ENCODE measurements at regions not wholly inside any gene's neighbourhood (a gene's known extent, or its start where the extent isn't known, plus 50 kb on each side); places are given as distances from the start of the nearest gene placed in this dataset.

GRCh38 chr1:87539147-87539546 is 210.5 kb downstream of the LMO4 start:
- H3K9me3 ChIP-seq (ENCODE audit: control insufficient read depth, insufficient read depth, low read depth, low read length): no peaks in the 10 kb centered on the region
- no peak overlapping the region for H3K4me3 ChIP-seq (replicated peaks in 1 of 4; ENCODE audit: control extremely low read depth in 1 of 4, insufficient read depth in 1 of 4, low read depth in 3 of 4, low read length in 4 of 4)
- H3K9ac ChIP-seq (ENCODE audit: insufficient read depth, low read length): no peak overlapping the region
- no peaks in the 10 kb centered on the region for H3K36me3 ChIP-seq (ENCODE audit: control insufficient read depth, insufficient read depth, low read length)
- H2AFZ ChIP-seq (ENCODE audit: low read length): no peak overlapping the region
- no peaks in the 10 kb centered on the region for H4K20me1 ChIP-seq (ENCODE audit: control insufficient read depth, extremely low read depth, insufficient read depth, low read length)
- H3K79me2 ChIP-seq (ENCODE audit: control insufficient read depth, insufficient read depth, low read length): no peaks in the 10 kb centered on the region
- TF ChIP-seq EZH2 (IDR thresholded peaks at IDR 0.05; ENCODE audit: low read length, missing control alignments): no peak
- DNase-seq (ENCODE audit: low read depth in 2 of 2): no peak
- H3K4me2 ChIP-seq (ENCODE audit: extremely low read depth, insufficient read depth, low read length): no peak overlapping the region
- no peak overlapping the region for H3K27ac ChIP-seq (ENCODE audit: insufficient read depth, low read length)
- H3K27me3 ChIP-seq (ENCODE audit: control insufficient read depth, insufficient read depth, low read length): no peaks in the 10 kb centered on the region
- no peaks in the 10 kb centered on the region for H3K4me1 ChIP-seq (ENCODE audit: control insufficient read depth, extremely low read depth, insufficient read depth, low read length)

GRCh38 chr1:87542697-87543096 is 214.0 kb downstream of the LMO4 start:
- Histone ChIP-seq H3K27me3 (ENCODE audit: control insufficient read depth, insufficient read depth, low read length) (no peaks in the 10 kb centered on the region), H3K9ac (ENCODE audit: insufficient read depth, low read length) (no peak overlapping the region), H3K4me1 (ENCODE audit: control insufficient read depth, extremely low read depth, insufficient read depth, low read length) (no peaks in the 10 kb centered on the region), H3K36me3 (ENCODE audit: control insufficient read depth, insufficient read depth, low read length) (no peaks in the 10 kb centered on the region), H4K20me1 (ENCODE audit: control insufficient read depth, extremely low read depth, insufficient read depth, low read length) (no peaks in the 10 kb centered on the region), H3K79me2 (ENCODE audit: control insufficient read depth, insufficient read depth, low read length) (no peaks in the 10 kb centered on the region), H3K4me2 (ENCODE audit: extremely low read depth, insufficient read depth, low read length) (no peak overlapping the region), H3K4me3 (replicated peaks in 1 of 4; ENCODE audit: control extremely low read depth in 1 of 4, insufficient read depth in 1 of 4, low read depth in 3 of 4, low read length in 4 of 4) (no peak overlapping the region), H2AFZ (ENCODE audit: low read length) (no peak overlapping the region), H3K27ac (ENCODE audit: insufficient read depth, low read length) (no peak overlapping the region), H3K9me3 (ENCODE audit: control insufficient read depth, insufficient read depth, low read depth, low read length) (no peaks in the 10 kb centered on the region)
- no peak for DNase-seq (ENCODE audit: low read depth in 2 of 2)
- TF ChIP-seq CTCF (conservative IDR thresholded peaks at IDR 0.05 in 1 of 2, IDR thresholded peaks at IDR 0.05 in 1 of 2; ENCODE audit: low read depth in 1 of 2, low read length in 2 of 2) (no peak), EZH2 (IDR thresholded peaks at IDR 0.05; ENCODE audit: low read length, missing control alignments) (no peak)

- peak in 1 of 2 donors; percentile 42 for DNase-seq (ENCODE audit: low read depth in 2 of 2)
These were observed 221.1 kb downstream of the LMO4 start for GRCh38 chr1:87549738-87550137.

More at GRCh38 chr1:87549738-87550137, 221.1 kb downstream of the LMO4 start:
- H3K4me3 ChIP-seq (replicated peaks in 1 of 4; ENCODE audit: control extremely low read depth in 1 of 4, insufficient read depth in 1 of 4, low read depth in 3 of 4, low read length in 4 of 4): no peak overlapping the region
- H2AFZ ChIP-seq (ENCODE audit: low read length): no peak overlapping the region
- H3K36me3 ChIP-seq (ENCODE audit: control insufficient read depth, insufficient read depth, low read length): no peaks in the 10 kb centered on the region
- H3K27ac ChIP-seq (ENCODE audit: insufficient read depth, low read length): no peak overlapping the region
- no peaks in the 10 kb centered on the region for H3K4me1 ChIP-seq (ENCODE audit: control insufficient read depth, extremely low read depth, insufficient read depth, low read length)
- no peak overlapping the region for H3K9ac ChIP-seq (ENCODE audit: insufficient read depth, low read length)
- no peaks in the 10 kb centered on the region for H3K27me3 ChIP-seq (ENCODE audit: control insufficient read depth, insufficient read depth, low read length)
- no peak overlapping the region for H3K4me2 ChIP-seq (ENCODE audit: extremely low read depth, insufficient read depth, low read length)
- H3K9me3 ChIP-seq (ENCODE audit: control insufficient read depth, insufficient read depth, low read depth, low read length): no peaks in the 10 kb centered on the region
- no peaks in the 10 kb centered on the region for H3K79me2 ChIP-seq (ENCODE audit: control insufficient read depth, insufficient read depth, low read length)
- no peak for TF ChIP-seq CTCF (conservative IDR thresholded peaks at IDR 0.05 in 1 of 2, IDR thresholded peaks at IDR 0.05 in 1 of 2; ENCODE audit: low read depth in 1 of 2, low read length in 2 of 2)
- no peak for TF ChIP-seq EZH2 (IDR thresholded peaks at IDR 0.05; ENCODE audit: low read length, missing control alignments)
- H4K20me1 ChIP-seq (ENCODE audit: control insufficient read depth, extremely low read depth, insufficient read depth, low read length): no peaks in the 10 kb centered on the region

Measured in fibroblast of lung (primary cell).